ENCODE measurements at regions not wholly inside any gene's neighbourhood (a gene's known extent, or its start where the extent isn't known, plus 50 kb on each side); places are given as distances from the start of the nearest gene placed in this dataset.
A peak's percentile ranks its signal among the peaks of the same experiment; 100 is the strongest.

DNA sequence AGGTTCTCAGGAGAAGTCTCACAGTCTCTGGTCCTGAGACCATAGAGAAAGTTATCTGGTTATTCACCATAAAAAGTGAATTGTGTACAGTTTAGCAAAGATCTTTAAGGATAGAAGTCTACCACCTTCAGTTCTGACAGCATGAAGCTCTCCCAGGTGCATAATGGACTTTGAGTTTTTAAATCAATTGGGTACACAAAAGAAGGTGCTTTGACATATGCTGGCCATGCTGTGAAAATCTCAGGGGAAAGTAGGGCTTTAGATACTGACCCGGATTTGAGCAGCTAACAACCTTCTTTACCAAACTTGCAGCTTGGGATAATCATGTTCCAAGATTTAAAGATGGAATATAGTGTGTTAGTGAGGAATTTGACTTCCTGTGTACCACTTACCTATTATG lies 264.2 kb downstream of the ZSWIM6 start:
- Mint-ChIP-seq H3K27ac (no peak overlapping the region), H3K4me1 (peaks cover 16% of the 10 kb centered on the region), H3K27me3 (ENCODE audit: insufficient read depth) (peaks cover 4% of the 10 kb centered on the region), H3K9me3 (peaks cover 20% of the 10 kb centered on the region), H3K4me3 (no peak overlapping the region), H3K36me3 (ENCODE audit: low read depth) (no peaks in the 10 kb centered on the region)
- H3K27ac ChIP-seq (ENCODE audit: low read depth, low read length) = no peak overlapping the region
- H3K9me3 ChIP-seq (ENCODE audit: control insufficient read depth, low read length) = peaks cover 19% of the 10 kb centered on the region
- WGBS, 2 experiments (ENCODE audit: insufficient coverage in 1 of 2, insufficient read length in 1 of 2) = 78% methylated on average over 1 of the region's 1 CpG; no CpG with 5 or more reads in 1 of the 2 experiments
- H3K4me1 ChIP-seq (ENCODE audit: control insufficient read depth, insufficient read depth, low read length) = peaks cover 3% of the 10 kb centered on the region
- H3K4me3 ChIP-seq (ENCODE audit: low read length) = peak overlapping the region; percentile 0
- H3K36me3 ChIP-seq (ENCODE audit: control insufficient read depth, insufficient read depth, low read length) = no peaks in the 10 kb centered on the region
- no peak for DNase-seq
- no peak overlapping the region for H3K9ac ChIP-seq (ENCODE audit: extremely low read depth, low read length, poor library complexity, severe bottlenecking)
- TF ChIP-seq CTCF (conservative IDR thresholded peaks at IDR 0.05) = no peak
- H3K27me3 ChIP-seq (ENCODE audit: control insufficient read depth, insufficient read depth, low read length, poor library complexity, severe bottlenecking) = peaks cover 8% of the 10 kb centered on the region

DNA sequence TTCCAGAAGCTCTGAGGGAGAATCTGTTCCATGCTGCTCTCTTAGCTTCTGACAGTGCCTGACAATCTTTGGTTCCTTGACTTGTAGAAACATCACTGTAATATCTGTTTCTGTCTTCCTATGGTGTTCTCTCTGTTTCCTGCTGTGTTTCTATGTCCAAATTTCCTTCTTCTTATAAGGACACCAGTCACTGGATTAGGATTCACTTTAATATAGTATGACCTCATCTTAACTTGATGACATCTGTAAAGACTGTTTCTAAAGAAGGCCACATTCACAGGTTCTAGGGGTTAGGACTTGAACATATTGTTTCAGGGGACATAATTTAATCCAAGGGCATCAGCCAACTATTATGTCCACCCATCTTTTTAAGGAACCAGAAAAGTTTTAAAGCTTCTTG lies 265.6 kb downstream of the ZSWIM6 start:
- Histone ChIP-seq H3K27ac (ENCODE audit: low read depth, low read length) (no peak overlapping the region), H3K27me3 (ENCODE audit: control insufficient read depth, insufficient read depth, low read length, poor library complexity, severe bottlenecking) (peaks cover 8% of the 10 kb centered on the region), H3K36me3 (ENCODE audit: control insufficient read depth, insufficient read depth, low read length) (no peaks in the 10 kb centered on the region), H3K9me3 (ENCODE audit: control insufficient read depth, low read length) (peaks cover 19% of the 10 kb centered on the region), H3K4me1 (ENCODE audit: control insufficient read depth, insufficient read depth, low read length) (peaks cover 3% of the 10 kb centered on the region), H3K4me3 (ENCODE audit: low read length) (no peak overlapping the region), H3K9ac (ENCODE audit: extremely low read depth, low read length, poor library complexity, severe bottlenecking) (no peak overlapping the region)
- H3K4me1 Mint-ChIP-seq = peaks cover 16% of the 10 kb centered on the region
- no peak overlapping the region for H3K4me3 Mint-ChIP-seq
- TF ChIP-seq CTCF (conservative IDR thresholded peaks at IDR 0.05) = no peak
- no peak overlapping the region for H3K27ac Mint-ChIP-seq
- no peaks in the 10 kb centered on the region for H3K36me3 Mint-ChIP-seq (ENCODE audit: low read depth)
- H3K9me3 Mint-ChIP-seq = peaks cover 20% of the 10 kb centered on the region
- no peak for DNase-seq
- H3K27me3 Mint-ChIP-seq (ENCODE audit: insufficient read depth) = peaks cover 4% of the 10 kb centered on the region

DNA sequence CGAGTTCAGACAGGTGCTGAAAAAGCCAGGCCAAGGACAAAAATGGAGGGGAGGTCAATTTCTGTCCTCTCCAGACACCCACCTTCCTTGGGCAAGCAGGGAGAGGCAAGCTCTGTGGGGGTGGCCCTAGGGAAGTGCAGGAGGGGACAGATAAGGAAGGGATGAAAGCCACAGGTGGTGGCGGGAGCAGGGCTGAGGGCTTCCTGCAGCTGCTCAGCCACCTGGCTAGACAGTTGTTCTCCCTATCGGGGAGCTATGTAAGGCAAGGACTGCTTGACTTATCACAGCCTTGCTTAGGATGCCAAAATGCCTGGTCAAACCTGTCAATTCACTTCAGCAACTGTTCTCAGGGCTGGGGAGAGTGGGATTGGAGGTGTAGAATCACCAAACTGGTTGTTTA lies 266.1 kb downstream of the ZSWIM6 start:
- WGBS, 2 experiments (ENCODE audit: insufficient coverage in 1 of 2, insufficient read length in 1 of 2) = 80 to 87% methylated on average over 2 to 3 of the region's 3 CpGs

More for the DNA sequence above, 266.1 kb downstream of the ZSWIM6 start:
- DNase-seq = no peak
- H3K27ac Mint-ChIP-seq = no peak overlapping the region
- no peak for TF ChIP-seq CTCF (conservative IDR thresholded peaks at IDR 0.05)
- peaks cover 16% of the 10 kb centered on the region for H3K4me1 Mint-ChIP-seq
- Histone ChIP-seq H3K4me1 (ENCODE audit: control insufficient read depth, insufficient read depth, low read length) (peaks cover 3% of the 10 kb centered on the region), H3K27ac (ENCODE audit: low read depth, low read length) (no peak overlapping the region), H3K36me3 (ENCODE audit: control insufficient read depth, insufficient read depth, low read length) (no peaks in the 10 kb centered on the region), H3K9me3 (ENCODE audit: control insufficient read depth, low read length) (peaks cover 19% of the 10 kb centered on the region), H3K27me3 (ENCODE audit: control insufficient read depth, insufficient read depth, low read length, poor library complexity, severe bottlenecking) (peaks cover 8% of the 10 kb centered on the region), H3K9ac (ENCODE audit: extremely low read depth, low read length, poor library complexity, severe bottlenecking) (no peak overlapping the region), H3K4me3 (ENCODE audit: low read length) (no peak overlapping the region)
- peaks cover 20% of the 10 kb centered on the region for H3K9me3 Mint-ChIP-seq
- peaks cover 4% of the 10 kb centered on the region for H3K27me3 Mint-ChIP-seq (ENCODE audit: insufficient read depth)
- no peaks in the 10 kb centered on the region for H3K36me3 Mint-ChIP-seq (ENCODE audit: low read depth)
- no peak overlapping the region for H3K4me3 Mint-ChIP-seq
